H9 (cell line): ENCODE measurements at regions not wholly inside any gene's neighbourhood (a gene's known extent, or its start where the extent isn't known, plus 50 kb on each side); places are given as distances from the start of the nearest gene placed in this dataset.

Experiments used
- DNase-seq: peaks from one replicate; pipeline ENCODE4 v3.0.0-alpha.2; 2017
- H2AFZ ChIP-seq: one replicate; pipeline ENCODE4 v1.6.1; 2013; ENCODE audit warnings: mild to moderate bottlenecking, low read length, control low read depth, moderate library complexity
- H2AK5ac ChIP-seq: 2 replicates; pipeline ENCODE4 v1.6.1; 2013; ENCODE audit warnings: low read length, control low read depth, mixed read lengths; ENCODE audit not compliant: insufficient read length
- H2BK120ac ChIP-seq: one replicate; pipeline ENCODE4 v1.6.1; 2013; ENCODE audit warnings: low read depth, mild to moderate bottlenecking, low read length, control low read depth, inconsistent platforms; ENCODE audit not compliant: poor library complexity, severe bottlenecking
- H2BK12ac ChIP-seq: 2 replicates; pipeline ENCODE4 v1.6.1; 2013; ENCODE audit warnings: low read length, control low read depth, mixed read lengths, low read depth; ENCODE audit not compliant: insufficient read length
- H2BK15ac ChIP-seq: 2 replicates; pipeline ENCODE4 v1.6.1; 2013; ENCODE audit warnings: low read depth, low read length, control low read depth
- H2BK20ac ChIP-seq: one replicate; pipeline ENCODE4 v1.6.1; 2013; ENCODE audit warnings: low read depth, mild to moderate bottlenecking, low read length, control low read depth, inconsistent platforms; ENCODE audit not compliant: poor library complexity, severe bottlenecking
- H2BK5ac ChIP-seq: 2 replicates; pipeline ENCODE4 v1.6.1; 2013; ENCODE audit warnings: low read length, control low read depth, mixed read lengths; ENCODE audit not compliant: insufficient read length
- H3K14ac ChIP-seq: 2 replicates; pipeline ENCODE4 v1.6.1; 2013; ENCODE audit warnings: low read length, control low read depth; ENCODE audit not compliant: insufficient read depth
- H3K18ac ChIP-seq: 2 replicates; pipeline ENCODE4 v1.6.1; 2013; ENCODE audit warnings: low read depth, mild to moderate bottlenecking, mixed read lengths, low read length, control low read depth; ENCODE audit not compliant: insufficient read length
- H3K23ac ChIP-seq: 2 replicates; pipeline ENCODE4 v1.6.1; 2013; ENCODE audit warnings: low read length, control low read depth, mixed read lengths, low read depth; ENCODE audit not compliant: insufficient read length
- H3K23me2 ChIP-seq: 2 replicates; pipeline ENCODE4 v1.6.1; 2013; ENCODE audit warnings: low read depth, mild to moderate bottlenecking, mixed read lengths, low read length, control low read depth; ENCODE audit not compliant: insufficient read length, poor library complexity, severe bottlenecking
- H3K27ac ChIP-seq: 2 replicates; pipeline ENCODE4 v1.5.1; 2013; ENCODE audit warnings: low read length, control low read depth, mixed read lengths, low read depth; ENCODE audit not compliant: insufficient read length
- H3K27me3 ChIP-seq: 2 replicates; pipeline ENCODE4 v1.6.1; 2013; ENCODE audit warnings: low read length, control low read depth, inconsistent platforms; ENCODE audit not compliant: insufficient read depth
- H3K4ac ChIP-seq: 2 replicates; pipeline ENCODE4 v1.6.1; 2013; ENCODE audit warnings: low read depth, mild to moderate bottlenecking, control low read depth, inconsistent platforms, low read length, moderate library complexity
- H3K4me1 ChIP-seq: 2 replicates; pipeline ENCODE4 v1.6.1; 2013; ENCODE audit warnings: low read length, control low read depth, inconsistent platforms; ENCODE audit not compliant: insufficient read depth
- H3K4me2 ChIP-seq: 2 replicates; pipeline ENCODE4 v1.6.1; 2013; ENCODE audit warnings: low read length, control low read depth, mixed read lengths; ENCODE audit not compliant: insufficient read length, insufficient read depth
- H3K56ac ChIP-seq: 2 replicates; pipeline ENCODE4 v1.6.1; 2013; ENCODE audit warnings: low read depth, mild to moderate bottlenecking, mixed read lengths, low read length, control low read depth; ENCODE audit not compliant: insufficient read length
- H3K79me1 ChIP-seq: 2 replicates; pipeline ENCODE4 v1.6.1; 2013; ENCODE audit warnings: low read depth, mild to moderate bottlenecking, moderate library complexity, low read length, control low read depth, inconsistent platforms; ENCODE audit not compliant: insufficient read depth, poor library complexity, severe bottlenecking
- H3K79me2 ChIP-seq: 2 replicates; pipeline ENCODE4 v1.6.1; 2013; ENCODE audit warnings: low read length, control low read depth, inconsistent platforms; ENCODE audit not compliant: insufficient read depth
- H3K9ac ChIP-seq: 2 replicates; pipeline ENCODE4 v1.6.1; 2013; ENCODE audit warnings: low read length, control low read depth, mixed read lengths; ENCODE audit not compliant: insufficient read length; ENCODE audit errors: extremely low read depth
- H3K9me3 ChIP-seq: one replicate; pipeline ENCODE4 v1.6.1; 2013; ENCODE audit warnings: low read depth, low read length, inconsistent platforms; ENCODE audit not compliant: control insufficient read depth
- H3T11ph ChIP-seq: one replicate; pipeline ENCODE4 v1.6.1; 2013; ENCODE audit warnings: mild to moderate bottlenecking, low read length, control low read depth, inconsistent platforms
- H4K20me1 ChIP-seq: one replicate; pipeline ENCODE4 v1.6.1; 2013; ENCODE audit not compliant: control insufficient read depth, insufficient read length, insufficient read depth
- H4K5ac ChIP-seq: 2 replicates; pipeline ENCODE4 v1.6.1; 2013; ENCODE audit warnings: low read depth, mild to moderate bottlenecking, mixed read lengths, low read length, control low read depth; ENCODE audit not compliant: insufficient read length
- H4K8ac ChIP-seq: replicated peaks from 2 replicates; pipeline ENCODE4 v1.6.1; 2013; ENCODE audit warnings: low read length, control low read depth, mixed read lengths, low read depth; ENCODE audit not compliant: insufficient read length
- H4K91ac ChIP-seq: 2 replicates; pipeline ENCODE4 v1.6.1; 2013; ENCODE audit warnings: low read depth, mild to moderate bottlenecking, moderate library complexity, mixed read lengths, low read length, control low read depth; ENCODE audit not compliant: insufficient read length
- H3K27ac Mint-ChIP-seq, 3 experiments: 2 replicates in 2 of 3; 3 replicates in 1 of 3; pipeline ENCODE4 v1.8.0; 2020 to 2021; ENCODE audit warnings: mixed read lengths in 3 of 3, mild to moderate bottlenecking in 1 of 3, moderate library complexity in 1 of 3
- H3K27me3 Mint-ChIP-seq: 2 replicates; pipeline ENCODE4 v1.8.0; 2021; ENCODE audit warnings: low read depth, mild to moderate bottlenecking, moderate library complexity, mixed read lengths
- H3K36me3 Mint-ChIP-seq, 3 experiments: 2 replicates in 2 of 3; 3 replicates in 1 of 3; pipeline ENCODE4 v1.8.0; 2020 to 2021; ENCODE audit warnings: low read depth in 3 of 3, mixed read lengths in 3 of 3; ENCODE audit not compliant: insufficient read depth in 1 of 3
- H3K4me1 Mint-ChIP-seq, 2 experiments: 2 replicates each; pipeline ENCODE4 v1.8.0; 2020; ENCODE audit warnings: mixed read lengths in 2 of 2
- H3K4me3 Mint-ChIP-seq, 2 experiments: 2 replicates in 1 of 2; 3 replicates in 1 of 2; pipeline ENCODE4 v1.8.0; 2020 to 2021; ENCODE audit warnings: mild to moderate bottlenecking in 2 of 2, mixed read lengths in 2 of 2, moderate library complexity in 1 of 2
- H3K9me3 Mint-ChIP-seq, 2 experiments: 2 replicates in 1 of 2; 3 replicates in 1 of 2; pipeline ENCODE4 v1.8.0; 2020; ENCODE audit warnings: mild to moderate bottlenecking in 2 of 2, mixed read lengths in 2 of 2, moderate library complexity in 1 of 2
- CTCF ChIP-seq: fragments of 200-600 bp; sonication (generic); conservative IDR thresholded peaks from 3 replicates; pipeline ENCODE4 v1.8.0; 2021; ENCODE audit warnings: antibody characterized with exemption, mild to moderate bottlenecking
- WGBS: extraction: QIAGEN DNeasy Blood & Tissue Kit; methylation state at CpG from one replicate; pipeline ENCODE4 v1.1.7; 2013; ENCODE audit warnings: missing lambda C conversion rate, low lambda C conversion rate, mixed read lengths; ENCODE audit not compliant: insufficient read length; ENCODE audit errors: extremely low coverage; 5-methylcytosine and 5-hydroxymethylcytosine counted together

GRCh38 chr5:8984386-8984785 lies 561.5 kb downstream of the SEMA5A start:
- Histone ChIP-seq H2BK120ac (no peak overlapping the region), H3K23ac (no peak overlapping the region), H3K79me2 (no peaks in the 10 kb centered on the region), H3K9ac (no peak overlapping the region), H3K79me1 (no peaks in the 10 kb centered on the region), H3K4ac (no peak overlapping the region), H3K18ac (no peak overlapping the region), H4K20me1 (no peaks in the 10 kb centered on the region), H3K14ac (no peak overlapping the region), H3K4me1 (no peaks in the 10 kb centered on the region), H2BK5ac (no peak overlapping the region), H4K91ac (no peak overlapping the region), H3K9me3 (no peaks in the 10 kb centered on the region), H2AK5ac (no peak overlapping the region), H3K56ac (no peak overlapping the region), H3K27ac (no peak overlapping the region), H2BK15ac (no peak overlapping the region), H3K23me2 (no peaks in the 10 kb centered on the region), H2AFZ (no peak overlapping the region), H4K5ac (no peak overlapping the region), H3T11ph (no peak overlapping the region), H3K27me3 (no peaks in the 10 kb centered on the region), H2BK12ac (no peak overlapping the region), H3K4me2 (no peak overlapping the region), H2BK20ac (no peak overlapping the region), H4K8ac (no peak overlapping the region)
- no peaks in the 10 kb centered on the region; a peak in 1 of 4 replicates for H3K4me1 Mint-ChIP-seq
- DNase-seq = no peak
- peak overlapping the region in 1 of 3 experiments; percentile 31; a peak in 1 of 7 replicates for H3K27ac Mint-ChIP-seq
- no peaks in the 10 kb centered on the region for H3K9me3 Mint-ChIP-seq
- no peak for TF ChIP-seq CTCF
- no CpG with 5 or more reads among the region's 4 CpGs for WGBS
- no peaks in the 10 kb centered on the region for H3K36me3 Mint-ChIP-seq
- H3K4me3 Mint-ChIP-seq = no peak overlapping the region
- H3K27me3 Mint-ChIP-seq = no peaks in the 10 kb centered on the region
